HK-2 (cell line): ENCODE measurements at regions not wholly inside any gene's neighbourhood (a gene's known extent, or its start where the extent isn't known, plus 50 kb on each side); places are given as distances from the start of the nearest gene placed in this dataset.
A peak's percentile ranks its signal among the peaks of the same experiment; 100 is the strongest.
"Not testable (repeated sequence)": the region's sequence is repeated elsewhere in the genome, so short reads cannot be mapped to it uniquely, and the experiment has no call there.

Experiments used
- DNase-seq: peaks from one replicate; pipeline ENCODE4 v3.0.0-alpha.2; 2018; ENCODE audit not compliant: unreplicated experiment

DNA sequence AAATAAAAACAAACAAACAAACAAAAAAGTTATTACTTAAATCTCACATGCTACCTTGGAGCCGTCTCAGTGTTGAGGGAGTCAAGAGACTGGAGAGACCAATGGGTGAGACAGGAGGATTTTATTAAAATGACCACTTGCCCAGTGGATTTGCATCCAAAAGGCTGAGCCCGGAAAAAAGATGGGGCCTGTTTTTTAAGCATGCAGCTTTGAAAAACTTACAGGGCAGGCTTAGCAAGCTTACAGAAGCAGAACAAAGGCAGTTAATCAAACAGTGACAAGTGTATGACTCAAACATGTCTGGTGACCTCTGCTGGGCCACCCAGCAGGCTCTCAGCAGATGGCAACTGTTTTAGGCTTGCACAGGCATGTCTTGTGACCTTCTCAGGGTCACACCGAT, 82.5 kb downstream of the POTEH start:
- DNase-seq: not testable (repeated sequence)

DNA sequence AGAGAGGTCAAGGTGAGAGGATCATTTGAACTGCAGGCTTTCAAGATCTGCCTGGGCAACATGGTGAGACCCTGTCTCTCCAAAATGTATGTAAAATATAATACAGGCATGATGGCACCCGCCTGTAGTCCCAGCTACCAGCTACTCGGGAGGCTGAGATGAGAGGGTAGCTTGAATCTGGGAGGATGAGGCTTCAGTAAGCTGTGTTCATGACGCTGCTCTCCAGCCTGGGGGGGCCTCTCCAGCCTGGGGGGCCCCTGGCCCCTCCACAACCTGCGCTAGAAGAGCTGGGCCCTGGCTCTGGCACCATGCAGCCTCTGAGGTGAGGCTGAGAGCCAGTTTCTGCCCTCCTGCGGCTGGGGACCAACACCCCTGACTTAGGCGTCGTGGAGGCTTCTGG, 85.3 kb downstream of the POTEH start:
- not testable (repeated sequence) for DNase-seq

DNA sequence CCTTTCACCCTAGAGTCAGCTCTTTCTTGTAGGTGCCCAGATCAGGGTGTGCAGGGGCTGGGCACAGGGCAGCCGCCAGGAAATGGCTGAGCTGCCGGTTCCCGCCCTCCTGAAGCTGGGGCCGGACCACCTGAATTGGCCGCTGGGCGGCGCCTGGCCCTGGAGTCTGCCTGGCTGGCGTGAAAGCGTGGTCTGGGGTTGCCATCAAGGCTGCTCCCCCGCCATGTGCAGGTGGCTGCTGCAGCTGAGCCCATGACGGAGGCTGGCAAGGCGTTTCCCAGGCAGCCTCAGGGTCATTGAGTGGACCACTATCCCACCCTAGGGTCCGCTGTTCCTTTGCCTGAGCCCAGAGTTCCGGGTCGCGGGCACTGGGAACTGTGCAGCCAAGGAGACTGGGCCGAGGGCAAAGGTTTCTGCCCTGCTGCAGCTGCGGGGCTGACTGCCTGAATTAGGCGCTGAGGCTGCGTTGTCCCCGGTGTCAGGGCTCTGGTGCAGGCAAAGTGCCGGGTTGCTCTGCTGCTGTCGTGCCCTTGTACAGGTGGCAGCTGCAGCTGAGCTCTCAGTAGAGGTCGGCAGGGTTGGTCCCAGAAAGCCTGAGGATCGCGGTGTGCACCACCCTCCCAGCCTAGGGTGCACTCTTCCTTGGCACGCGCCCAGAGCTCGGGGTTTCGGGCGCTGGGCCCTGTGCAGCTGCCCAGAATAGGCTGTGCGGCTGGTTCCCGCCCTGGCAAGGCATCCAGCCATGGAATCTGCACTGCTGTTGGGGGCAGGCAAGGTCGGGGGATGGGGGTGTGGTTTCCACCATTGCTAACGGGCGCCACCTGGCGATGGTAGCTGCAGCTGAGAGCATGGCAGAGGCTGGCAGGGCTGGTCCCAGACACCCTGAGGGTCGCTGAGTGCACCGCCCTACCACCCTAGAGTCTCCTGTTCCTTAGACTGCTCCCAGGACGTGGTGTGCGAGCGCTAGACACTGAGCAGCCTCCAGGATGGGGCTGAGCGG, 86.1 kb downstream of the POTEH start:
- peak; percentile 0 for DNase-seq

DNA sequence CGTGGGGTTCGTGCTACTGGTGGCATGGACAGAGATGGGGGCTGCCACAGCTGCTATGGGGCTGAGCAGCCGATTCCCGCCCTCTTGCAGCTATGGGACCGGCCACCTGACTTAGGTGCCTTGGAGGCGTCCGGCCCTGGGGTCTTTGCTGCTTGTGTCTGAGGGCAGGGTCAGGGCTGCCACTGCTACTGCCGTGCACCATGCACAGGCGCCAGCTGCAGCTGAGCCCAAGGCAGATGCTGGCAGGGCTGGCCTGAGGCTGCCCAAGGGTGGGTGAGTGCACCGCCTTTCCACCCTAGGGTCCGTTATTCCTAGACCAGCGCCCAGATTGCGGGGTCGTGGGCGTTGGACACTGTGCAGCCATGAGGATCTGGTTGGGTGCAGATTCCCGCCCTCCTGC, 86.9 kb downstream of the POTEH start:
- not testable (repeated sequence) for DNase-seq

DNA sequence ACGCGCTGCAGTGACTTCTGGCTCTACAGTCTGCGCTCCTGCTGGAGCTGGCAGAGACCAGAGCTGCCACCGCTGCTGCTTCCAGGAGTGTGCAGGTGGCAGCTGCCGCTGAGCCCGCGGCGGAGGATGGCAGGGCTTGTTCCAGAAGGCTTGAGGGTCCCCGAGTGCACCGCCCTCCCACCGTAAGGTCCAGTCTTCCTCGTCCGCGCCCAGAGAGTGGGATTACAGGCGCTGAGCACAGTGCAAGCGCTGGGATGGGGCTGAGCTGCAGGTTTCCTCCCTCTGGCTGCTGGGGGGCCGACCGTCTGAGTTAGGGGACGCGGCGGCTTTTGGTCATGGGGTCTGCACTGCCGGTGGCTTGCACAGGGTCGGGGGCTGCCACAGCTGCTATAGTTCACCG, 87.3 kb downstream of the POTEH start:
- DNase-seq: not testable (repeated sequence)

DNA sequence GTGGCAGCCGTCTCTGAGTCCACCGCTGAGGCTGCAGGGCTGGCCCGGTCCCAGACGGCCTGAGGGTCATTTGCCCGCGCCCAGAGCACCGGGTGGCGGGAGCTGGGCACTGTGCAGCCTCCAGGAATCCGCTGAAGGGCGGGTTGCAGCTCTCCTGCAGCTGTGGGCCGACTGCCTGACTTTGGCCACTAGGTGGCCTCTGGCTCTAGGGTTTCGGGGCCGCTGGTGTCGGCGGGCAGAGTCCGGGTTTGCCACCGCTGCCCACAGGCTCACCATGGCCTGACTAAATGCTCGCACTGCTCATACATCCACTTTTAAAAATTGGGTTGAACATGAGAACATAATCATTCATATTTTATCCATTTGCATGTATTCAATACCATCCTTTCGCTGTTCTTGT, 87.7 kb downstream of the POTEH start:
- DNase-seq: not testable (repeated sequence)

DNA sequence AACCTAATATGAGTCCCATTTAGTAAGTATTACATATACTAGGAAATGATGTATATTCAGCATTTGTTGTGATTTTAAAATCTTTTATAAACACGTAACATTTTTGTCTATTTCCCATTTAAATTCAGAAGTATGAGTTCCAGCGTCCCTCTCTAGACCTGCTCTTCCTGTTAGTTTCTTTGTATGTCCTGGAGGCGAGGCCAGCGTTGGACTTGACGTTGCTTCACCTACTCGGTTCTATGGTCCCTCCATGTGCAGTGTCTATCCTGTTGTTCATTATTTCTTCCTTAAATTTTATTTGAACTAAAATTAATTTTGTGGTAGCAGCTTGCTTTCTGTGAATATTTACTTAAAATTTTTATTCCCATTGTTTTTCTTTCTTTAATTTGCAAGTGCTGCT, 88.5 kb downstream of the POTEH start:
- not testable (repeated sequence) for DNase-seq

DNA sequence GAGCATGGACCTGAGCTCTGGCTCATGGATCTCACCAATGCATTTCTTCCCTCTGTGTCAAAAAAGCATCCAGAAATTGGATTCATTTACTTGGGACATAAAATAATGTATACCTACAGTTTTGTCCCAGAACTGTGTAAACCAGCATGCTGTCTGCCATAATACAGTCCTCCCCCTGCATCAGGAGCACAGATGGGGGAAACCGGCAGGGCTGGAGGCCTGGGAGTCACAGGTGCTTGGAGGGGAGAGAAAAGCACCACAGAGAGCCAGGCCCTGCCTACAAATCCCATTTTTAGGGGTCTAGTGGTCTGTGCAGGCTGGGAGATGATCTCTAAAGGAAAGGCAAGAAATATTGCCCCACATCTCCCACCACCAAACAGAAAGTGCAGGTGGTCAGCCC, 91.8 kb downstream of the POTEH start:
- not testable (repeated sequence) for DNase-seq

DNA sequence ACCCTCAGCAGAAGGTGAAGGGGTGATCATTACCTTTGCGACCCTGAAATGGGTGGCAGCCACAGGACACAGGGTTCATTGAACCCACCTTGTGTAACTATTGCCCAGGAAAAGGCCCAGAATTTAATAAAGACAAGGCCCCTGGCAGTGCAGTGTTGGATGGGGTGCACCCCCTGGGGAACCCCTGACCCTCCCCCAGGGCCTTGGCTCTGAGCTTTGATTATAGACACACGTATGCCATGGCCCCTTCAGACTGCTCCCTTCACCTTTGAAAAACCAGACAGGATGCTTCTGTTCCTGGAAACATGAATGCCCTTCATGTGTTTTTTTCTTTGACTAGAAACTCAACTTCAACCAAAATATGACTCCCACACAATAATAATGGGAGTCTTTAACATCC, 93.1 kb downstream of the POTEH start:
- not testable (repeated sequence) for DNase-seq

DNA sequence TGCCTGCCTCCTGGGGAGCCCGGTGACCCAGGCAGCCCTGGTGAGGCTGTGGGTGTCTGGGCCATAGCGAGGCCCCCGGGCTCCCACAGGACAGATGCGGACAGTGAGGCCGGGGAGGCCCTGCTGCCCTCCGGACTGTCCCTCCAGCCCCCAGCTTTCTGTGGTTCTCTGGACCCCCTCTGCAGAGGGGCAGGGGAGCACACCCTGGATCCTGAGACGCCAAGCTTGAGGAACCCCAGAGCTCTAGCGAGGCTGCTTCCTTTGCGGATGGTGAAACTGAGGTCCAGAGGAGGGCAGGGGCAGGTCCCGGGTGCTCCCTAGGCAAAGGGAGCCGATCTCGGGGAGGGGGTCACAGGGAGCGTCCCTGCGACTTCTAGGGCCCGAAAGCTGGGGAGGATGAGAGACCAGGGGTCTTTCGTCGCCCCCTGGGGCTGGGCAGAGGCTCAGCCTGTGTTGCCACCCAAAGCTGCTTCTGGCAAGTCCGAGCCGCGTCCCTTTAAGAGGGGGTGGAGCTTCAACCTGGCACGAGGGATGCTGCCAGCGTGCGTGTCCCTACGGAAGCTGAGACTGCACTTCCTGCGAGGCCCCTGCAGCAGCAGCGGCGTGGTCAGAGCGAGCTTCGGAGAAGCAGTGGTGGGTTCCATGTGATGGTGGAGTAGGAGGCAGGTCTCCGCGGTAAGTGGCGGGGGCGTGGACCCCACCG, 94.7 kb downstream of the POTEH start:
- not testable (repeated sequence) for DNase-seq

DNA sequence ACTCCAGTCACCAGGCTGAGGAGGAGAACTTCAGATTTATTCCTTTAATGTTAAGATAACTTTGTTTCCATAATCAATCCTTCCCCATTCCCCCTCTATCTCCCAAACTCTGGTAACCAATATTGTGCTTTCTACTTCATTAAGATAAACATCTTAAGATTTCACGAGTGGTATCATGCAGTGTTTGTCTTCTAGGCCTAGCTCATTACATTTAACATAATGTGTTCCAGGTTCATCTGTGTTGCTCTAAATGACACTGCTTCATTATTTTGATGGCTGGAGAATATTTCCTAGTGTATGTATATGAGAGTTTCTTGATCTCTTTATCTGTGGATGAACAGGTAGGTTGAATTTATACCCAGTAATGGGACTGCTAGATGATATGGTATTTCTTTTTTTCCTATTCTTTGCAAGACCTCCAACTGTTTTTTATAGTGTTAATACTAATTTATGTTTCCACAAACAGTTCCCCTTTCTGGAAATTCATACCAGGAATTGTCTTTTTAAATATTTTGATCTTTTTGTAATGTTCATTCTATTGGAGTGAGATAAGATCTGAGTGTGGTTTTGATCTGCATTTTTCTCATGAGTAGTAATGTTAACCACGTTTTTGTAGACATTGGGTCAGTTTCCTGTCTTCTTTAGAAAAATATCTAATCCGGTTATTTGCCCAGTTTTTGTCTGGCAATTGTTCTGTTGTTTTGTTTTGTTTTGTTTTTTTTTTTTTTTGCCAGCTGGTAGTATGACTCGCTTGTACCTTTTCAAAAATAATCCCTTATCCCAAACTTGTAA, 97.3 kb downstream of the POTEH start:
- not testable (repeated sequence) for DNase-seq

DNA sequence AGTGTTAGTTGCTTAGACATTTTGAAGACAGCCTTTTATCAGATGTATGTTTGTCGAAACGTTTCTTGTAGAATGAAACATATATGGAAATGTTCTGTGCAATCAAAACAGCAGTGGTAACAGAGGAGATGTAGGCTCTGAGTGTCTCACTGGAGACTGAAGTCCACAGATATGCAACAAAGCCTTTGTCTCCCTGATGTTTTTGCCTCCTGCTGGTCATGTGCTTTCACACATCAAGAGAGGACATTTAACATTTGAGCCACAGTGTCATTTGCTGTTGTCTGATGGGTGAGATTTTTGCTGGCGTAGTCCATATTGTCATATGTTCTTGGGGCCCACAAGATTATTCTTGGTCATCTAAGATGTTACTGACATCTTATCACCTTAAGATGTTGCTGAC, 101.7 kb downstream of the POTEH start:
- not testable (repeated sequence) for DNase-seq

DNA sequence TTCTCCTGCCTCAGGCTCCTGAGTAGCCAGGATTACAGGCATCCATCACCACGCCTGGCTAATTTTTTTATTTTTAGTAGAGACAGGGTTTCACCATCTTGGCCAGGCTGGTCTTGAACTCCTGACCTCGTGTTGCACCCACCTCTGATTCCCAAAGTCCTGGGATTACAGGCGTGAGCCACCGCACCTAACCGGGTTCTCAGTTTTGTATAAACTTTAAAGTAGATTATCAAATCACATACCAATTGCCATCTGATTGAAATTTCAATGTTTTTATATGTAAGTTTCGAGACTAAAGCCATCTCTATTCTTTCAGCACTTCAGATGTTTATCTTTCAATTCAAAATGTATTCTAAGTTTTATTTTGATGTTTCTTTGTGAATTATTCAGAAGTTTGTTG, 110.1 kb downstream of the POTEH start:
- DNase-seq: not testable (repeated sequence)

DNA sequence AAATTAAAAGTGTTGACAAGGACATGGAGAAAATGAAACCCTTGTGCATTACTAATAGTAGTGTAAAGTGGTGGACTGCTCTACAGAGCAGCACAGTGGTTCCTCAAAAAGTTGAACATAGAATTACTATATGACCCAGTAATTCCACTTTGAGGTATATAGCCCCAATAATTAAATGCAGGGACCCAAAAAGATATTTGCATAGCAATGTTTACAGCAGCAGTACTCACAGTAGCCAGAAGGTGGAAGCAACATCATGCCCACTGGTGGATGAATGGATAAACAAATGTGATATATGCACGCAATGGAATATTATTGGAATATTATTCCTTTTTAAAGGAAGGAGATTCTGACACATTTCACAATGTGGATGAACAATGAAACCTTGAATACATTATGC, 121.3 kb downstream of the POTEH start:
- not testable (repeated sequence) for DNase-seq

DNA sequence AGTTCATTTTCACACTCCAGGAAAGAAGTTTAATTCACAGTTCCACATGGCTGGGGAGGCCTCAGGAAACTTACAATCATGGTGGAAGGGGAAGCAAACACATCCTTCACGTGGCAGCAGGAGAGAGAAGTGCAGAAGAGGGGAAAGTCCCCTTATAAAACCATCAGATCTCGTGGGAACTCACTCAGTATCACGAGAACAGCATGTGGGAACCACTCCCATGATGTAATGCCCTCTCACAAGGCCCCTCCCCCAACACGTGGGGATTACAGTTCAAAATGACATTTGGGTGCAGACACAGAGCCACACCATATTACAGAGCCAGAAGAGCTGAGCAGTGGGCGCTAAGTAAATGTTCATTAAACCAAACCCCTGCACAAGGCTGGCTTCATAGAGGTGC, 126.0 kb downstream of the POTEH start:
- DNase-seq: not testable (repeated sequence)

DNA sequence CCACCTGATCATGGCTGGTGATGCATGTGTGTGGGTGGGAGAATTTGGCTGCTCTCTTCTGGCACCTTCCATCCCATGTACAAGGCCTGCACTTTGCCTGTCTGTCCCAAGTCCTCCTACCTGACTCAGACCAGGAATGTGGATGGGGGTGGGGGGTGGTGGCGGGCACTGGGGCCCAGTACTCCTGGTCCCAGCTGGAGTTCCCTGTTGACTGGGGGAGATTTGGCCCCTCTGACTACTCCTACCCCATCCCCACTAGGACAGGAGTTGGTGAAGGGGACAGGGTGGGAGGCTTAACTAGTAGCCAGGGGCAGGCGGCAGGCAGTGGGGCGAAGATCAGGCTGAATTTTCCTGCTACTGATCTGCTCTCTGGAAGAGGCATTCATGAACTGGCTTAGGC, 126.6 kb downstream of the POTEH start:
- not testable (repeated sequence) for DNase-seq

DNA sequence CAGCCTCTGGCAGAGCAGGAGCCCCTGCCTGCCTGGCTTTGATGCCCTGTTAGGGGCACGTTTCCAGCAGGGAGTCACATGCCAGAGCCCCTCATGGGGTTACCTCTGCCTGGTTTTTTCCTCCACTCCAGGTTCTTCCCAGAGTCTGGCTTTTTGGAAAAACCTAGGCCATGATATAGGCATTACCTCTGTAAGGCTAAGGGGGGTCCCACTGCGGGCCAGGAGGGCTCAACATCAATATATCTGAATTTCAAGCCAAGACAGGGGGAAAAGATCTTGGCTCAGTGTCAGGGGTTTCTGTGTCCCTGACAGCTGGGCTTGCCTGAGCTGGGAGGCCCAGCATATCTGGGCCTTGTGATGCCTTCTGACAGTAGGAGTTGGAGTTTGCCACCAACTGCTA, 127.4 kb downstream of the POTEH start:
- not testable (repeated sequence) for DNase-seq

DNA sequence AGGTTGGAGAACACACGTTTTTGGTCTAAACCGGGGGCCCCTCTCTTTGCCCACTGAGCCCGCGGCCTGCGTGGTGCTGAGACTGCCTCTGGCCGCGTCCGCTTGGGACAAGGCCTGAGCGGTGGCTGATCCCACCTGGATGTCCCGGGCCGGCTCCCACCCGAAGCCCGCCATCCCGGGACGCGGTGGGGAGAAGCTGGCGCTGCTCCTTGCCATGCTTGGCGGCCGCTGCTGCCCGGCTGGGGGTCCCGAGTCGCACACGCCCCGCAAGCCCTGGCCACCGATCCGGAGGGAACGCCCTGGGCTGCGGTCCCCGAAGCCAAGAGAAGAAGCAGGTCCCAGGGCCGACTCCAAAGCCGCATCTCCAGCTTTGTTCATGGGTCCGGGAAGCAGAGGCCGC, 130.1 kb downstream of the POTEH start:
- DNase-seq: not testable (repeated sequence)

DNA sequence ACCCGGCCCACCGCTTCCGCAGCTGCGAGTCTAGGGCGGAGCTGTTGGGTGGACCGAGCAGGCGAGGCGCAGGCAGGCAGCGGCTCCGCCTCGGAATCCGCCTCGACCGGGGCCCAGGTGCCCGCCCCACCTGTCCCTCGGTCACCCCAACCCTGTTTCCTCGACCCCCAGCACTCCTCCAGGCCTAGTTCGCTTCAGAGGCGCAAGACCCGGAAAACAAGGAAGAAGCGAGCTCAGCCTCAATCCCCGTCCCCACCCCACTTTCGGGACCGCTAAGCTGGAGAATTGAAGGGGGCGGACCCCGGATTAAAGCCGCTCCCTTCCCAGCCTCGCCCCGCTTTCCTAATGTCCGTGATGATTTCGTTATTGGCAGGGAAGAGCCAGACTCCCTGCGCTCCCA, 131.3 kb downstream of the POTEH start:
- DNase-seq: not testable (repeated sequence)

DNA sequence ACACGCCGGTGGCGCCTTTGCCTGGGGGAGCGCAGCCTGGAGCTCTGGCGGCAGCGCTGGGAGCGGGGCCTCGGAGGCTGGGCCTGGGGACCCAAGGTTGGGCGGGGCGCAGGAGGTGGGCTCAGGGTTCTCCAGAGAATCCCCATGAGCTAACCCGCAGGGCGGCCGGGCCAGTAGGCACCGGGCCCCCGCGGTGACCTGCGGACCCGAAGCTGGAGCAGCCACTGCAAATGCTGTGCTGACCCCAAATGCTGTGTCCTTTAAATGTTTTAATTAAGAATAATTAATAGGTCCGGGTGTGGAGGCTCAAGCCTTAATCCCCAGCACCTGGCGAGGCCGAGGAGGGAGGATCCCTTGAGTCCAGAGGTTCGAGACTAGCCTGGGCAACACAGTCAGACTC, 132.2 kb downstream of the POTEH start:
- not testable (repeated sequence) for DNase-seq

DNA sequence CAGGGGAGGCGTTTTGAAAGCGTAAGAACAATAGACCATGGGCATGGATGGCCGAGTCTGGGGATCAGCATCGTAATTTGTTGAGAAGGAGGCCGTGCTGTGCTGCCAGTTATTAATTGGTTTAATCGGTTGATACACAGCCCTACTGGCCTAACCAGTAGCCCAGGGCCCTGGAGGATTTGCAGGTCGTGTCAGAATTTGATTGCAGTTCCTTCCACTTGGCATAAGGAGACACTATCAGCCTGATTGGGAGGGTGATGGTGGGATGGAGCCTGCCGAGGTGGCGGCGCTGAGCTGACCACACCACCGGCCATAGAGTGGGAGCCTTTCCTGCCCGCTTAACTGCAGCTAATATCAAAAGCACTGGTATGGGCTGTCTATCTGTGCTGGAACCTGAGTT, 133.4 kb downstream of the POTEH start:
- not testable (repeated sequence) for DNase-seq

DNA sequence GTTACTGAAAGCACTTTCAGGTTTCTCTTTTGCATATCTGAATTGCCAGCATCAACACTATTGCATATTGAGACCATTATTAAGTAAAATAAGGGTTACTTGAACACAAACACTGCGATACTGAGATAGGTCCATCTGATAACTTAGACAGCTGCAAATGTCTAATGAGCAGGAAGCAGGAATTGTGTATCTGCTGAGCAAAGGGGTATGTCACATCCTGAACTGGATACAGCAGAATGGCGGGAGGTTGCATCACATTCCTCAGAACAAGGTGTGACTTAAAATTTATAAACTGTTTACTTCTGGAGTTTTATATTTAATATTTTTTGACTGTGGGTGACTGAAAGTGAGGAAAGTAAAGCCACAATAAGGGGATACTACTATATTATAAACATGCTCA, 142.4 kb downstream of the POTEH start:
- not testable (repeated sequence) for DNase-seq
